ENCODE measurements at regions not wholly inside any gene's neighbourhood (a gene's known extent, or its start where the extent isn't known, plus 50 kb on each side); places are given as distances from the start of the nearest gene placed in this dataset.

GRCh38 chr10:52984169-52984568, 211.6 kb upstream of the MBL2 start:
- no peaks in the 10 kb centered on the region for H3K4me1 ChIP-seq (ENCODE audit: low read depth)
- no peaks in the 10 kb centered on the region for H3K9me3 ChIP-seq (ENCODE audit: low read depth)
- no peak for DNase-seq (ENCODE audit: low read depth in 1 of 2, low spot score in 1 of 2)
- H3K27me3 ChIP-seq, result no peaks in the 10 kb centered on the region
- TF ChIP-seq CTCF (IDR thresholded peaks at IDR 0.05; ENCODE audit: low read depth, low read length), result no peak
- H3K36me3 ChIP-seq, result no peaks in the 10 kb centered on the region
- H3K27ac ChIP-seq, result no peak overlapping the region
- no peak overlapping the region for H3K4me3 ChIP-seq

GRCh38 chr10:52979295-52979990, 206.9 kb upstream of the MBL2 start:
- no peak overlapping the region for H3K27ac ChIP-seq
- no peaks in the 10 kb centered on the region for H3K4me1 ChIP-seq (ENCODE audit: low read depth)
- no peaks in the 10 kb centered on the region for H3K9me3 ChIP-seq (ENCODE audit: low read depth)
- no peak overlapping the region for H3K4me3 ChIP-seq
- no peak for TF ChIP-seq CTCF (IDR thresholded peaks at IDR 0.05; ENCODE audit: low read depth, low read length)
- DNase-seq (ENCODE audit: low read depth in 1 of 2, low spot score in 1 of 2), result no peak
- H3K27me3 ChIP-seq, result no peaks in the 10 kb centered on the region
- H3K36me3 ChIP-seq, result no peaks in the 10 kb centered on the region

GRCh38 chr10:52977581-52977980, 205.0 kb upstream of the MBL2 start:
- H3K9me3 ChIP-seq (ENCODE audit: low read depth), result no peaks in the 10 kb centered on the region
- TF ChIP-seq CTCF (IDR thresholded peaks at IDR 0.05; ENCODE audit: low read depth, low read length), result no peak

GRCh38 chr10:52967806-52968795, 195.5 kb upstream of the MBL2 start:
- no peaks in the 10 kb centered on the region for H3K36me3 ChIP-seq
- no peak overlapping the region for H3K4me3 ChIP-seq
- no peaks in the 10 kb centered on the region for H3K9me3 ChIP-seq (ENCODE audit: low read depth)
- H3K27ac ChIP-seq, result no peak overlapping the region
- no peaks in the 10 kb centered on the region for H3K4me1 ChIP-seq (ENCODE audit: low read depth)
- no peak for DNase-seq (ENCODE audit: low read depth in 1 of 2, low spot score in 1 of 2)
- H3K27me3 ChIP-seq, result no peaks in the 10 kb centered on the region
- no peak for TF ChIP-seq CTCF (IDR thresholded peaks at IDR 0.05; ENCODE audit: low read depth, low read length)

More at GRCh38 chr10:52977581-52977980, 205.0 kb upstream of the MBL2 start:
- H3K27ac ChIP-seq, result no peak overlapping the region
- H3K27me3 ChIP-seq, result no peaks in the 10 kb centered on the region
- no peaks in the 10 kb centered on the region for H3K36me3 ChIP-seq
- H3K4me3 ChIP-seq, result no peak overlapping the region
- no peak for DNase-seq (ENCODE audit: low read depth in 1 of 2, low spot score in 1 of 2)
- H3K4me1 ChIP-seq (ENCODE audit: low read depth), result no peaks in the 10 kb centered on the region

GRCh38 chr10:52966904-52967303, 194.3 kb upstream of the MBL2 start:
- no peak overlapping the region for H3K4me3 ChIP-seq
- H3K9me3 ChIP-seq (ENCODE audit: low read depth), result no peaks in the 10 kb centered on the region
- no peaks in the 10 kb centered on the region for H3K27me3 ChIP-seq
- no peaks in the 10 kb centered on the region for H3K36me3 ChIP-seq
- no peaks in the 10 kb centered on the region for H3K4me1 ChIP-seq (ENCODE audit: low read depth)
- H3K27ac ChIP-seq, result no peak overlapping the region
- TF ChIP-seq CTCF (IDR thresholded peaks at IDR 0.05; ENCODE audit: low read depth, low read length), result no peak
- DNase-seq (ENCODE audit: low read depth in 1 of 2, low spot score in 1 of 2), result no peak
